Right lobe of liver (tissue), 6 donors: ENCODE measurements at regions not wholly inside any gene's neighbourhood (a gene's known extent, or its start where the extent isn't known, plus 50 kb on each side); places are given as distances from the start of the nearest gene placed in this dataset.

Experiments
- ATAC-seq, 4 donors: fragments of 200-7000 bp; cut with Tn5 transposase; one replicate each; pipeline ENCODE4 v1.9.1; 2020; ENCODE audit warnings: mild to moderate bottlenecking in 4 of 4, moderate library complexity in 4 of 4
- DNase-seq, 3 donors: peaks; one replicate each; pipeline ENCODE4 v3.0.0-alpha.2; 2020
- H3K27ac ChIP-seq, 3 donors: fragments of 200-600 bp; one replicate each; pipeline ENCODE4 v1.8.0; 2022
- H3K27me3 ChIP-seq, 2 donors: fragments of 200-600 bp; one replicate each; pipeline ENCODE4 v1.8.0; 2022
- H3K36me3 ChIP-seq, 4 donors: fragments of 200-600 bp; sonication (generic) in 1 of 4; one replicate each; pipeline versions ENCODE4 v1.5.1 to v1.8.0; 2017 to 2022; ENCODE audit warnings: control low read depth in 1 of 4
- H3K4me1 ChIP-seq, 4 donors: fragments of 200-600 bp; sonication (generic) in 1 of 4; one replicate each; pipeline versions ENCODE4 v1.5.1 to v1.8.0; 2017 to 2022; ENCODE audit warnings: control low read depth in 1 of 4
- H3K4me3 ChIP-seq, 3 donors: fragments of 200-600 bp; one replicate each; pipeline ENCODE4 v1.8.0; 2022
- H3K9me3 ChIP-seq, 4 donors: fragments of 200-600 bp; sonication (generic) in 1 of 4; one replicate each; pipeline versions ENCODE4 v1.5.1 to v1.8.0; 2017 to 2022; ENCODE audit warnings: control low read depth in 1 of 4
- POLR2A ChIP-seq: fragments of 450-650 bp; IDR thresholded peaks from one replicate; pipeline ENCODE4 v1.6.1; 2017; ENCODE audit warnings: antibody characterized with exemption, mild to moderate bottlenecking
- WGBS: methylation state at CpG from one replicate; pipeline ENCODE4 v1.1.6; 2018; ENCODE audit warnings: low coverage, low lambda C conversion rate; ENCODE audit not compliant: insufficient coverage; ENCODE audit errors: missing lambda C conversion rate; 5-methylcytosine and 5-hydroxymethylcytosine counted together
- intact Hi-C, 2 donors: fragments of 100-400 bp; cut with DNase I; formaldehyde crosslinking; loops; one replicate each; pipeline versions ENCODE4 v1.11.2 to v1.14.1; 2022
- TF ChIP-seq, protein P1 (sequence below), 4 donors: fragments of 200-600 bp in 3 of 4; fragments of 450-650 bp in 1 of 4; IDR thresholded peaks; one replicate each; pipeline versions ENCODE4 v1.5.1 to v1.8.0; 2016 to 2022; ENCODE audit warnings: antibody characterized with exemption in 4 of 4, mild to moderate bottlenecking in 2 of 4
- donor health status: DM: no; HTN: yes; CAD: no.
- donor health status: DM: no; HTN: no; CAD: no.
- donor health status: DM: no; HTN: no; CAD: no.
- donor health status: DM: no; HTN: yes; CAD: no.
- donor health status: DM: no; HTN: yes; CAD: no.

DNA sequence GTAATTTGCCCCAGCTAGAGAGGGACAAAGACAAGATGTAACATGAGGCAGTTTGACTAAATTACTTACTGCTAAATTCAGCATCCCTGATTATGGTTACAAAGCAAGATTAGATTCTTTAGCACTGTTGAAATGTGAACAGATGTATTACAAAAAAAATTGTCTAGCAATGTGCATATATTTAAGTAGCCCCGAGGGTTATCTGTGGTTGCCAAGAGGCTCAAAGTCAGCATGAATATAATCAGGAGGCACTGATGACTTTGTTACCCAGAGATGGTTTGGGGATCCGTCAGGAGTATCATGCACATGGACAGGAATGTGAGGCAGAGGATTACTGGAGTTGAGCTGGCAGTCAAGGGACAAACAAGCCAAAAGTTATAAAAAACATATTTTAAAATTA lies 356.9 kb upstream of the CCDC196 start:
- H3K36me3 ChIP-seq: no peaks in the 10 kb centered on the region
- ATAC-seq (no peak), DNase-seq (no peak)
- H3K4me1 ChIP-seq: no peaks in the 10 kb centered on the region
- H3K9me3 ChIP-seq: no peaks in the 10 kb centered on the region
- WGBS: 47% methylated on average over 2 of the region's 2 CpGs
- intact Hi-C loops: no loop called here
- TF ChIP-seq POLR2A: no peak
- TF ChIP-seq, protein P1, sequence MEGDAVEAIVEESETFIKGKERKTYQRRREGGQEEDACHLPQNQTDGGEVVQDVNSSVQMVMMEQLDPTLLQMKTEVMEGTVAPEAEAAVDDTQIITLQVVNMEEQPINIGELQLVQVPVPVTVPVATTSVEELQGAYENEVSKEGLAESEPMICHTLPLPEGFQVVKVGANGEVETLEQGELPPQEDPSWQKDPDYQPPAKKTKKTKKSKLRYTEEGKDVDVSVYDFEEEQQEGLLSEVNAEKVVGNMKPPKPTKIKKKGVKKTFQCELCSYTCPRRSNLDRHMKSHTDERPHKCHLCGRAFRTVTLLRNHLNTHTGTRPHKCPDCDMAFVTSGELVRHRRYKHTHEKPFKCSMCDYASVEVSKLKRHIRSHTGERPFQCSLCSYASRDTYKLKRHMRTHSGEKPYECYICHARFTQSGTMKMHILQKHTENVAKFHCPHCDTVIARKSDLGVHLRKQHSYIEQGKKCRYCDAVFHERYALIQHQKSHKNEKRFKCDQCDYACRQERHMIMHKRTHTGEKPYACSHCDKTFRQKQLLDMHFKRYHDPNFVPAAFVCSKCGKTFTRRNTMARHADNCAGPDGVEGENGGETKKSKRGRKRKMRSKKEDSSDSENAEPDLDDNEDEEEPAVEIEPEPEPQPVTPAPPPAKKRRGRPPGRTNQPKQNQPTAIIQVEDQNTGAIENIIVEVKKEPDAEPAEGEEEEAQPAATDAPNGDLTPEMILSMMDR (IDR thresholded peaks at IDR 0.05): no peak
- H3K27ac ChIP-seq: no peak overlapping the region
- no peak overlapping the region for H3K4me3 ChIP-seq
- H3K27me3 ChIP-seq: no peaks in the 10 kb centered on the region

DNA sequence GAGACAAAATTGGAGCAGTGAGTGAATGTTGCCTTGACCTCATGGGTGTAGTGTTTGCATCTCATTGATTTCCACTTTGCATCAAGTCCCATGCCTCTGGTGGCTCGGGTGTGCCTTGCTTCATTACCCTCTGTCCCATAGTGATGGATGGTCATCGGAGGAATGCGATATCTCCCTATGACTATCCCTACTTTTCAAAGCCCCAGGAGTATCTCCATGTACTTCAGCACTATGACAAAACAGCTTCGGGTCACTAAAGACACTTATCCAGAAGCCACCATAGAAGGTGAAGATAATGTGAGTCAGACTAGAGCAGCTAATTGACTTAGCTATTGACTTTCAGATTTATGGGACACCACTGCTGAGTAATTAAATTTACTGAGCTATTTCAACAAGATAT lies 355.1 kb upstream of the CCDC196 start:
- Histone ChIP-seq H3K27me3 (no peaks in the 10 kb centered on the region), H3K4me3 (no peak overlapping the region), H3K9me3 (no peaks in the 10 kb centered on the region), H3K36me3 (no peaks in the 10 kb centered on the region), H3K4me1 (no peaks in the 10 kb centered on the region), H3K27ac (no peak overlapping the region)
- intact Hi-C loops: no loop called here
- TF ChIP-seq, protein P1 (IDR thresholded peaks at IDR 0.05): no peak
- no peak for TF ChIP-seq POLR2A
- DNase-seq (no peak), ATAC-seq (no peak)
- WGBS: 40% methylated on average over 2 of the region's 4 CpGs

DNA sequence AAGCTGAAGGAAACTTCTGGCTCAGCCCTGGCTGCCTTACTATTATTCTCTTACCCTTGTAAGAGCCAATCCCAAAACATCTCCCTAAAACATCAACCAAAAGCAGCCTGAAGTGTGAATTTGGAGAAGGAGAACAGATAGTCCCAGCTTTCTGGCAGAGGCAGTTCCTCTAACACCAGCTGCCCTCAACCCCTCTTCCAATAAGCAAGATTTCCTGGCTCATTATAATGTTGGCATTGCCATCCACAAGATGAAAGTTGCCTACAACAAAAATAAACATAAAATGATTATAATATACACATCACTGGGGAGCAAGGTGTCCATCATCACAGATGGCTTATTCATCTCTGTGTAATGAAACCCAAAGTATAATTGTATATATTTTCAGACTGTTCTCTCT lies 352.5 kb upstream of the CCDC196 start:
- Histone ChIP-seq H3K4me3 (no peak overlapping the region), H3K27me3 (no peaks in the 10 kb centered on the region), H3K36me3 (no peaks in the 10 kb centered on the region), H3K9me3 (no peaks in the 10 kb centered on the region), H3K27ac (no peak overlapping the region), H3K4me1 (no peaks in the 10 kb centered on the region)
- ATAC-seq (no peak), DNase-seq (no peak)
- intact Hi-C loops: no loop called here
- no peak for TF ChIP-seq POLR2A
- TF ChIP-seq, protein P1 (IDR thresholded peaks at IDR 0.05): no peak

DNA sequence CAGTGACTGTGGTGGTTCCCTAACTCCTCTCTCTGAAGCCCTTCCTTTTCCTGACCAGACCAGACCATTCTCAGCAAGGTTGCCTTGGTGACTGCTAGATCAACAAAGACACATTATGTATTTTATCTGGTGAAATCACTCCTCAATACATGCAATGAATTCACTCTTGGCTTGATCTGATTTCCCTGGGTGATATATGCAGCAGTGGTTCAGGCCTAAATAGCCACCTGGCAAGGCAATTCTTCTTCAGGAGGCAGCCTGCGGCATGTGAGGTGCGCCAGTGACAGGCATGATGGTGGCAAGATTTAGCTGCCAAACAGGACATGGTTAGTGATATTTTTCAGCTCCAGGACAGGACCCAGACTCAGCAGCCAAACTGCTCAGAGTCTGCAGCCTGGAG lies 350.3 kb upstream of the CCDC196 start:
- DNase-seq (no peak), ATAC-seq (no peak)
- WGBS: no CpG with 5 or more reads among the region's 2 CpGs

GRCh38 chr14:66137081-66137480 lies 349.1 kb upstream of the CCDC196 start:
- Histone ChIP-seq H3K9me3 (no peaks in the 10 kb centered on the region), H3K4me3 (no peak overlapping the region), H3K4me1 (no peaks in the 10 kb centered on the region), H3K27ac (no peak overlapping the region), H3K36me3 (no peaks in the 10 kb centered on the region), H3K27me3 (no peaks in the 10 kb centered on the region)
- 89% methylated on average over 5 of the region's 8 CpGs for WGBS
- ATAC-seq (no peak), DNase-seq (no peak)
- TF ChIP-seq POLR2A: no peak
- TF ChIP-seq, protein P1 (IDR thresholded peaks at IDR 0.05): no peak
- intact Hi-C loops: no loop called here

More for the DNA sequence above, 350.3 kb upstream of the CCDC196 start:
- H3K4me3 ChIP-seq: no peak overlapping the region
- no peaks in the 10 kb centered on the region for H3K4me1 ChIP-seq
- no peaks in the 10 kb centered on the region for H3K9me3 ChIP-seq
- no peak overlapping the region for H3K27ac ChIP-seq
- H3K36me3 ChIP-seq: no peaks in the 10 kb centered on the region
- no peak for TF ChIP-seq POLR2A
- TF ChIP-seq, protein P1 (IDR thresholded peaks at IDR 0.05): no peak
- no peaks in the 10 kb centered on the region for H3K27me3 ChIP-seq
- intact Hi-C loops: no loop called here
